ENCODE measurements at regions not wholly inside any gene's neighbourhood (a gene's known extent, or its start where the extent isn't known, plus 50 kb on each side); places are given as distances from the start of the nearest gene placed in this dataset.

- Histone ChIP-seq H3K27ac (no peak overlapping the region), H3K4me3 (no peak overlapping the region), H3K36me3 (no peaks in the 10 kb centered on the region), H3K9me3 (no peaks in the 10 kb centered on the region), H3K4me1 (peaks cover 0 to 24% (median 6%) of the 10 kb centered on the region in 4 donors), H3K27me3 (no peaks in the 10 kb centered on the region)
- no peak for TF ChIP-seq CTCF (IDR thresholded peaks at IDR 0.05)
- no peak for DNase-seq
- intact Hi-C loops (cut with DNase I; ENCODE audit: low total_unique reads) = no loop called here
These were observed 301.5 kb downstream of the PRL start for GRCh38 chr6:21995318-21995717.

GRCh38 chr6:21996425-21997118 is 300.3 kb downstream of the PRL start:
- no peak for TF ChIP-seq CTCF (IDR thresholded peaks at IDR 0.05)
- H3K4me1 ChIP-seq = peaks cover 0 to 30% (median 10%) of the 10 kb centered on the region in 4 donors
- intact Hi-C loops (cut with DNase I; ENCODE audit: low total_unique reads) = no loop called here
- no peaks in the 10 kb centered on the region for H3K27me3 ChIP-seq
- H3K36me3 ChIP-seq = no peaks in the 10 kb centered on the region
- no peak overlapping the region for H3K27ac ChIP-seq
- no peak overlapping the region for H3K4me3 ChIP-seq
- DNase-seq = no peak
- no peaks in the 10 kb centered on the region for H3K9me3 ChIP-seq

GRCh38 chr6:21997119-21998037 is 299.5 kb downstream of the PRL start:
- peaks cover 0 to 34% (median 13%) of the 10 kb centered on the region in 4 donors for H3K4me1 ChIP-seq
- intact Hi-C loops (cut with DNase I; ENCODE audit: low total_unique reads) = no loop called here
- DNase-seq = no peak
- H3K36me3 ChIP-seq = no peaks in the 10 kb centered on the region
- H3K4me3 ChIP-seq = no peak overlapping the region
- no peak overlapping the region for H3K27ac ChIP-seq
- no peak for TF ChIP-seq CTCF (IDR thresholded peaks at IDR 0.05)
- H3K27me3 ChIP-seq = no peaks in the 10 kb centered on the region
- no peaks in the 10 kb centered on the region for H3K9me3 ChIP-seq

- no peaks in the 10 kb centered on the region for H3K9me3 ChIP-seq
- intact Hi-C loops (cut with DNase I; ENCODE audit: low total_unique reads) = no loop called here
- no peak overlapping the region for H3K27ac ChIP-seq
- H3K4me1 ChIP-seq = peaks cover 0 to 34% (median 13%) of the 10 kb centered on the region in 4 donors
- H3K4me3 ChIP-seq = no peak overlapping the region
- no peaks in the 10 kb centered on the region for H3K27me3 ChIP-seq
- TF ChIP-seq CTCF (IDR thresholded peaks at IDR 0.05) = no peak
- DNase-seq = no peak
- H3K36me3 ChIP-seq = no peaks in the 10 kb centered on the region
These were observed 298.3 kb downstream of the PRL start for GRCh38 chr6:21998582-21998981.

GRCh38 chr6:21999012-21999528 is 297.8 kb downstream of the PRL start:
- Histone ChIP-seq H3K4me1 (peaks cover 0 to 34% (median 13%) of the 10 kb centered on the region in 4 donors), H3K9me3 (no peaks in the 10 kb centered on the region), H3K27me3 (no peaks in the 10 kb centered on the region), H3K36me3 (no peaks in the 10 kb centered on the region), H3K4me3 (no peak overlapping the region), H3K27ac (no peak overlapping the region)
- no peak for TF ChIP-seq CTCF (IDR thresholded peaks at IDR 0.05)
- intact Hi-C loops (cut with DNase I; ENCODE audit: low total_unique reads) = no loop called here
- DNase-seq = no peak
